H9 (cell line): ENCODE measurements at regions not wholly inside any gene's neighbourhood (a gene's known extent, or its start where the extent isn't known, plus 50 kb on each side); places are given as distances from the start of the nearest gene placed in this dataset.

Source experiments
- DNase-seq: peaks from one replicate; pipeline ENCODE4 v3.0.0-alpha.2; 2017
- H2AFZ ChIP-seq: one replicate; pipeline ENCODE4 v1.6.1; 2013; ENCODE audit warnings: mild to moderate bottlenecking, low read length, control low read depth, moderate library complexity
- H2AK5ac ChIP-seq: 2 replicates; pipeline ENCODE4 v1.6.1; 2013; ENCODE audit warnings: low read length, control low read depth, mixed read lengths; ENCODE audit not compliant: insufficient read length
- H2BK120ac ChIP-seq: one replicate; pipeline ENCODE4 v1.6.1; 2013; ENCODE audit warnings: low read depth, mild to moderate bottlenecking, low read length, control low read depth, inconsistent platforms; ENCODE audit not compliant: poor library complexity, severe bottlenecking
- H2BK12ac ChIP-seq: 2 replicates; pipeline ENCODE4 v1.6.1; 2013; ENCODE audit warnings: low read length, control low read depth, mixed read lengths, low read depth; ENCODE audit not compliant: insufficient read length
- H2BK15ac ChIP-seq: 2 replicates; pipeline ENCODE4 v1.6.1; 2013; ENCODE audit warnings: low read depth, low read length, control low read depth
- H2BK20ac ChIP-seq: one replicate; pipeline ENCODE4 v1.6.1; 2013; ENCODE audit warnings: low read depth, mild to moderate bottlenecking, low read length, control low read depth, inconsistent platforms; ENCODE audit not compliant: poor library complexity, severe bottlenecking
- H2BK5ac ChIP-seq: 2 replicates; pipeline ENCODE4 v1.6.1; 2013; ENCODE audit warnings: low read length, control low read depth, mixed read lengths; ENCODE audit not compliant: insufficient read length
- H3K14ac ChIP-seq: 2 replicates; pipeline ENCODE4 v1.6.1; 2013; ENCODE audit warnings: low read length, control low read depth; ENCODE audit not compliant: insufficient read depth
- H3K18ac ChIP-seq: 2 replicates; pipeline ENCODE4 v1.6.1; 2013; ENCODE audit warnings: low read depth, mild to moderate bottlenecking, mixed read lengths, low read length, control low read depth; ENCODE audit not compliant: insufficient read length
- H3K23ac ChIP-seq: 2 replicates; pipeline ENCODE4 v1.6.1; 2013; ENCODE audit warnings: low read length, control low read depth, mixed read lengths, low read depth; ENCODE audit not compliant: insufficient read length
- H3K23me2 ChIP-seq: 2 replicates; pipeline ENCODE4 v1.6.1; 2013; ENCODE audit warnings: low read depth, mild to moderate bottlenecking, mixed read lengths, low read length, control low read depth; ENCODE audit not compliant: insufficient read length, poor library complexity, severe bottlenecking
- H3K27ac ChIP-seq: 2 replicates; pipeline ENCODE4 v1.5.1; 2013; ENCODE audit warnings: low read length, control low read depth, mixed read lengths, low read depth; ENCODE audit not compliant: insufficient read length
- H3K27me3 ChIP-seq: 2 replicates; pipeline ENCODE4 v1.6.1; 2013; ENCODE audit warnings: low read length, control low read depth, inconsistent platforms; ENCODE audit not compliant: insufficient read depth
- H3K4ac ChIP-seq: 2 replicates; pipeline ENCODE4 v1.6.1; 2013; ENCODE audit warnings: low read depth, mild to moderate bottlenecking, control low read depth, inconsistent platforms, low read length, moderate library complexity
- H3K4me1 ChIP-seq: 2 replicates; pipeline ENCODE4 v1.6.1; 2013; ENCODE audit warnings: low read length, control low read depth, inconsistent platforms; ENCODE audit not compliant: insufficient read depth
- H3K4me2 ChIP-seq: 2 replicates; pipeline ENCODE4 v1.6.1; 2013; ENCODE audit warnings: low read length, control low read depth, mixed read lengths; ENCODE audit not compliant: insufficient read length, insufficient read depth
- H3K56ac ChIP-seq: 2 replicates; pipeline ENCODE4 v1.6.1; 2013; ENCODE audit warnings: low read depth, mild to moderate bottlenecking, mixed read lengths, low read length, control low read depth; ENCODE audit not compliant: insufficient read length
- H3K79me1 ChIP-seq: 2 replicates; pipeline ENCODE4 v1.6.1; 2013; ENCODE audit warnings: low read depth, mild to moderate bottlenecking, moderate library complexity, low read length, control low read depth, inconsistent platforms; ENCODE audit not compliant: insufficient read depth, poor library complexity, severe bottlenecking
- H3K79me2 ChIP-seq: 2 replicates; pipeline ENCODE4 v1.6.1; 2013; ENCODE audit warnings: low read length, control low read depth, inconsistent platforms; ENCODE audit not compliant: insufficient read depth
- H3K9ac ChIP-seq: 2 replicates; pipeline ENCODE4 v1.6.1; 2013; ENCODE audit warnings: low read length, control low read depth, mixed read lengths; ENCODE audit not compliant: insufficient read length; ENCODE audit errors: extremely low read depth
- H3K9me3 ChIP-seq: one replicate; pipeline ENCODE4 v1.6.1; 2013; ENCODE audit warnings: low read depth, low read length, inconsistent platforms; ENCODE audit not compliant: control insufficient read depth
- H3T11ph ChIP-seq: one replicate; pipeline ENCODE4 v1.6.1; 2013; ENCODE audit warnings: mild to moderate bottlenecking, low read length, control low read depth, inconsistent platforms
- H4K20me1 ChIP-seq: one replicate; pipeline ENCODE4 v1.6.1; 2013; ENCODE audit not compliant: control insufficient read depth, insufficient read length, insufficient read depth
- H4K5ac ChIP-seq: 2 replicates; pipeline ENCODE4 v1.6.1; 2013; ENCODE audit warnings: low read depth, mild to moderate bottlenecking, mixed read lengths, low read length, control low read depth; ENCODE audit not compliant: insufficient read length
- H4K8ac ChIP-seq: replicated peaks from 2 replicates; pipeline ENCODE4 v1.6.1; 2013; ENCODE audit warnings: low read length, control low read depth, mixed read lengths, low read depth; ENCODE audit not compliant: insufficient read length
- H4K91ac ChIP-seq: 2 replicates; pipeline ENCODE4 v1.6.1; 2013; ENCODE audit warnings: low read depth, mild to moderate bottlenecking, moderate library complexity, mixed read lengths, low read length, control low read depth; ENCODE audit not compliant: insufficient read length
- H3K27ac Mint-ChIP-seq, 3 experiments: 2 replicates in 2 of 3; 3 replicates in 1 of 3; pipeline ENCODE4 v1.8.0; 2020 to 2021; ENCODE audit warnings: mixed read lengths in 3 of 3, mild to moderate bottlenecking in 1 of 3, moderate library complexity in 1 of 3
- H3K27me3 Mint-ChIP-seq: 2 replicates; pipeline ENCODE4 v1.8.0; 2021; ENCODE audit warnings: low read depth, mild to moderate bottlenecking, moderate library complexity, mixed read lengths
- H3K36me3 Mint-ChIP-seq, 3 experiments: 2 replicates in 2 of 3; 3 replicates in 1 of 3; pipeline ENCODE4 v1.8.0; 2020 to 2021; ENCODE audit warnings: low read depth in 3 of 3, mixed read lengths in 3 of 3; ENCODE audit not compliant: insufficient read depth in 1 of 3
- H3K4me1 Mint-ChIP-seq, 2 experiments: 2 replicates each; pipeline ENCODE4 v1.8.0; 2020; ENCODE audit warnings: mixed read lengths in 2 of 2
- H3K4me3 Mint-ChIP-seq, 2 experiments: 2 replicates in 1 of 2; 3 replicates in 1 of 2; pipeline ENCODE4 v1.8.0; 2020 to 2021; ENCODE audit warnings: mild to moderate bottlenecking in 2 of 2, mixed read lengths in 2 of 2, moderate library complexity in 1 of 2
- H3K9me3 Mint-ChIP-seq, 2 experiments: 2 replicates in 1 of 2; 3 replicates in 1 of 2; pipeline ENCODE4 v1.8.0; 2020; ENCODE audit warnings: mild to moderate bottlenecking in 2 of 2, mixed read lengths in 2 of 2, moderate library complexity in 1 of 2
- WGBS: extraction: QIAGEN DNeasy Blood & Tissue Kit; methylation state at CpG from one replicate; pipeline ENCODE4 v1.1.7; 2013; ENCODE audit warnings: missing lambda C conversion rate, low lambda C conversion rate, mixed read lengths; ENCODE audit not compliant: insufficient read length; ENCODE audit errors: extremely low coverage; 5-methylcytosine and 5-hydroxymethylcytosine counted together
- TF ChIP-seq, protein P1 (sequence below): fragments of 200-600 bp; sonication (generic); conservative IDR thresholded peaks from 3 replicates; pipeline ENCODE4 v1.8.0; 2021; ENCODE audit warnings: antibody characterized with exemption, mild to moderate bottlenecking

- H3K4me3 Mint-ChIP-seq = no peak overlapping the region
- Histone ChIP-seq H2BK12ac (no peak overlapping the region), H3K56ac (no peak overlapping the region)
These were observed 272.9 kb downstream of the UTP18 start for GRCh38 chr17:51533219-51533618.

More at GRCh38 chr17:51533219-51533618, 272.9 kb downstream of the UTP18 start:
- no peak for DNase-seq
- TF ChIP-seq, protein P1, sequence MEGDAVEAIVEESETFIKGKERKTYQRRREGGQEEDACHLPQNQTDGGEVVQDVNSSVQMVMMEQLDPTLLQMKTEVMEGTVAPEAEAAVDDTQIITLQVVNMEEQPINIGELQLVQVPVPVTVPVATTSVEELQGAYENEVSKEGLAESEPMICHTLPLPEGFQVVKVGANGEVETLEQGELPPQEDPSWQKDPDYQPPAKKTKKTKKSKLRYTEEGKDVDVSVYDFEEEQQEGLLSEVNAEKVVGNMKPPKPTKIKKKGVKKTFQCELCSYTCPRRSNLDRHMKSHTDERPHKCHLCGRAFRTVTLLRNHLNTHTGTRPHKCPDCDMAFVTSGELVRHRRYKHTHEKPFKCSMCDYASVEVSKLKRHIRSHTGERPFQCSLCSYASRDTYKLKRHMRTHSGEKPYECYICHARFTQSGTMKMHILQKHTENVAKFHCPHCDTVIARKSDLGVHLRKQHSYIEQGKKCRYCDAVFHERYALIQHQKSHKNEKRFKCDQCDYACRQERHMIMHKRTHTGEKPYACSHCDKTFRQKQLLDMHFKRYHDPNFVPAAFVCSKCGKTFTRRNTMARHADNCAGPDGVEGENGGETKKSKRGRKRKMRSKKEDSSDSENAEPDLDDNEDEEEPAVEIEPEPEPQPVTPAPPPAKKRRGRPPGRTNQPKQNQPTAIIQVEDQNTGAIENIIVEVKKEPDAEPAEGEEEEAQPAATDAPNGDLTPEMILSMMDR = no peak
- no peaks in the 10 kb centered on the region for H3K23me2 ChIP-seq
- H3K27ac Mint-ChIP-seq = no peak overlapping the region
- no peak overlapping the region for H3K4me2 ChIP-seq
- H3K4ac ChIP-seq = no peak overlapping the region
- H3K27me3 Mint-ChIP-seq = peaks cover 1% of the 10 kb centered on the region; the same call in 1 of the 2 replicates
- H4K20me1 ChIP-seq = no peaks in the 10 kb centered on the region
- no peaks in the 10 kb centered on the region for H3K27me3 ChIP-seq
- no peak overlapping the region for H4K5ac ChIP-seq
- no peaks in the 10 kb centered on the region for H3K4me1 ChIP-seq
- no peak overlapping the region for H4K91ac ChIP-seq
- no peak overlapping the region for H2BK120ac ChIP-seq
- H3K18ac ChIP-seq = no peak overlapping the region
- no peak overlapping the region for H3K14ac ChIP-seq
- no peak overlapping the region for H2BK15ac ChIP-seq
- no peak overlapping the region for H2AK5ac ChIP-seq
- peaks cover 0 to 4% of the 10 kb centered on the region in 2 experiments; a peak in 2 of 4 replicates for H3K4me1 Mint-ChIP-seq
- H4K8ac ChIP-seq = no peak overlapping the region
- no peaks in the 10 kb centered on the region for H3K9me3 ChIP-seq
- H3K79me1 ChIP-seq = no peaks in the 10 kb centered on the region
- no peaks in the 10 kb centered on the region for H3K36me3 Mint-ChIP-seq
- H3T11ph ChIP-seq = no peak overlapping the region
- H3K79me2 ChIP-seq = no peaks in the 10 kb centered on the region
- H3K27ac ChIP-seq = no peak overlapping the region
- H3K23ac ChIP-seq = no peak overlapping the region
- H3K9ac ChIP-seq = no peak overlapping the region
- WGBS = no CpG with 5 or more reads among the region's 3 CpGs
- no peaks in the 10 kb centered on the region for H3K9me3 Mint-ChIP-seq
- no peak overlapping the region for H2AFZ ChIP-seq
- H2BK20ac ChIP-seq = no peak overlapping the region
- H2BK5ac ChIP-seq = no peak overlapping the region
